ENCODE measurements at regions not wholly inside any gene's neighbourhood (a gene's known extent, or its start where the extent isn't known, plus 50 kb on each side); places are given as distances from the start of the nearest gene placed in this dataset.

GRCh38 chr12:83390186-83390585 lies 703.5 kb downstream of the TMTC2 start:
- DNase-seq: no peak

- no peak for DNase-seq
Measured at GRCh38 chr12:83389237-83389996, 702.7 kb downstream of the TMTC2 start.

- DNase-seq: no peak
Measured at GRCh38 chr12:83388551-83388950, 701.8 kb downstream of the TMTC2 start.

GRCh38 chr12:83386527-83387264 lies 700.0 kb downstream of the TMTC2 start:
- no peak for DNase-seq

- DNase-seq: no peak
Measured at GRCh38 chr12:83378186-83378727, 691.6 kb downstream of the TMTC2 start.

GRCh38 chr12:83365317-83365716 lies 678.6 kb downstream of the TMTC2 start:
- DNase-seq: no peak

GRCh38 chr12:83361475-83361874 lies 674.8 kb downstream of the TMTC2 start:
- no peak for DNase-seq

- no peak for DNase-seq
Measured at GRCh38 chr12:83361071-83361470, 674.4 kb downstream of the TMTC2 start.

- DNase-seq: no peak
Measured at GRCh38 chr12:83349907-83350611, 663.4 kb downstream of the TMTC2 start.

- DNase-seq: no peak
Measured at GRCh38 chr12:83346333-83346732, 659.6 kb downstream of the TMTC2 start.

- DNase-seq: no peak
Measured at GRCh38 chr12:83343767-83344166, 657.1 kb downstream of the TMTC2 start.

GRCh38 chr12:83335748-83336147 lies 649.0 kb downstream of the TMTC2 start:
- DNase-seq: no peak

- DNase-seq: no peak
Measured at GRCh38 chr12:83326666-83327065, 640.0 kb downstream of the TMTC2 start.

GRCh38 chr12:83323866-83324265 lies 637.2 kb downstream of the TMTC2 start:
- DNase-seq: no peak

- no peak for DNase-seq
Measured at GRCh38 chr12:83322809-83323208, 636.1 kb downstream of the TMTC2 start.

- DNase-seq: no peak
Measured at GRCh38 chr12:83321971-83322370, 635.3 kb downstream of the TMTC2 start.

- peak; percentile 89 for DNase-seq
Measured at GRCh38 chr12:83320350-83320749, 633.6 kb downstream of the TMTC2 start.

- no peak for DNase-seq
Measured at GRCh38 chr12:83318386-83319098, 631.8 kb downstream of the TMTC2 start.

GRCh38 chr12:83317595-83317994 lies 630.9 kb downstream of the TMTC2 start:
- DNase-seq: no peak

- DNase-seq: no peak
Measured at GRCh38 chr12:83313827-83314226, 627.1 kb downstream of the TMTC2 start.

GRCh38 chr12:83313322-83313721 lies 626.6 kb downstream of the TMTC2 start:
- no peak for DNase-seq

- DNase-seq: no peak
Measured at GRCh38 chr12:83276904-83277303, 590.2 kb downstream of the TMTC2 start.

GRCh38 chr12:83271201-83271600 lies 584.5 kb downstream of the TMTC2 start:
- DNase-seq: no peak
